DMS153 treated with DMSO at 0.1 percent for 48 hours (cell line): ENCODE measurements at regions not wholly inside any gene's neighbourhood (a gene's known extent, or its start where the extent isn't known, plus 50 kb on each side); places are given as distances from the start of the nearest gene placed in this dataset.
A peak's percentile ranks its signal among the peaks of the same experiment; 100 is the strongest.

ENCODE experiments used
- DNase-seq: peaks from one replicate; lab custom pipeline; 2025; ENCODE audit not compliant: unreplicated experiment; lab: John Stamatoyannopoulos, UW

- no peak for DNase-seq
Observed at GRCh38 chr2:204225671-204226073, 289.1 kb downstream of the ICOS start.

- DNase-seq, result no peak
Observed at GRCh38 chr2:204226305-204226880, 289.8 kb downstream of the ICOS start.

GRCh38 chr2:204228169-204228886, 291.8 kb downstream of the ICOS start:
- DNase-seq, result no peak

GRCh38 chr2:204234248-204234647, 297.7 kb downstream of the ICOS start:
- DNase-seq, result no peak

- DNase-seq, result no peak
Observed at GRCh38 chr2:204234879-204235278, 298.3 kb downstream of the ICOS start.

GRCh38 chr2:204237416-204237815, 300.9 kb downstream of the ICOS start:
- DNase-seq, result no peak

- DNase-seq, result no peak
Observed at GRCh38 chr2:204239411-204240165, 303.0 kb downstream of the ICOS start.

- DNase-seq, result no peak
Observed at GRCh38 chr2:204240961-204241360, 304.3 kb upstream of the PARD3B start.

- no peak for DNase-seq
Observed at GRCh38 chr2:204249437-204249836, 295.8 kb upstream of the PARD3B start.

- DNase-seq, result no peak
Observed at GRCh38 chr2:204250692-204251091, 294.6 kb upstream of the PARD3B start.

GRCh38 chr2:204251158-204251997, 293.9 kb upstream of the PARD3B start:
- DNase-seq, result no peak

- no peak for DNase-seq
Observed at GRCh38 chr2:204251998-204252376, 293.3 kb upstream of the PARD3B start.

- no peak for DNase-seq
Observed at GRCh38 chr2:204255071-204255470, 290.2 kb upstream of the PARD3B start.

GRCh38 chr2:204255526-204255925, 289.7 kb upstream of the PARD3B start:
- no peak for DNase-seq

GRCh38 chr2:204257781-204258180, 287.5 kb upstream of the PARD3B start:
- DNase-seq, result no peak

- no peak for DNase-seq
Observed at GRCh38 chr2:204258890-204259289, 286.4 kb upstream of the PARD3B start.

- peak; percentile 67 for DNase-seq
Observed at GRCh38 chr2:204260162-204260877, 285.0 kb upstream of the PARD3B start.

- no peak for DNase-seq
Observed at GRCh38 chr2:204260901-204261300, 284.4 kb upstream of the PARD3B start.

GRCh38 chr2:204261846-204262245, 283.4 kb upstream of the PARD3B start:
- DNase-seq, result no peak

- no peak for DNase-seq
Observed at GRCh38 chr2:204264085-204264553, 281.2 kb upstream of the PARD3B start.
